Hematopoietic multipotent progenitor cell treated with erythropoietin and hydrocortisone succinate and interleukin-3 and kit ligand, for 4 days (in vitro differentiated cells): ENCODE measurements at regions not wholly inside any gene's neighbourhood (a gene's known extent, or its start where the extent isn't known, plus 50 kb on each side); places are given as distances from the start of the nearest gene placed in this dataset.

Source experiments
- DNase-seq: peaks from one replicate; pipeline ENCODE4 v3.0.0-alpha.2; 2015

DNA sequence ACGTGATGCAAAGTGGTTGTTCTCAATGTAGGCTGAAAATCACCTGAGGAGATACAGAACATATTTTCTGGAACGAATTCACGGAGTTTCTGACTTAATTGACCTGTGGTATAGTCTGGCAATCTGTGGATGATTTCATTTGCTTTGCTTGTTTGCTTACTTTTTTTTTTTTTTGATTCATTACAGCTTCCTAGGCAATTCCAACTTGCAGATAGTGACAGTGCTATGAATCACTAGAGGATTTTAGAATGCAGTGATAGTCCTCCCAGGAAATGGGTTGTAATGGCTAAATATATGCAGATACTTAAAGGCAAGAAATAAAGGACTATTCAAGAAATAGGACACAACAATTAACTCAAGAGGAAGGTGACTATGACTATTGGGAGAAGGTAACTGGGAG, 1378.1 kb upstream of the PRMT6 start:
- DNase-seq = no peak

DNA sequence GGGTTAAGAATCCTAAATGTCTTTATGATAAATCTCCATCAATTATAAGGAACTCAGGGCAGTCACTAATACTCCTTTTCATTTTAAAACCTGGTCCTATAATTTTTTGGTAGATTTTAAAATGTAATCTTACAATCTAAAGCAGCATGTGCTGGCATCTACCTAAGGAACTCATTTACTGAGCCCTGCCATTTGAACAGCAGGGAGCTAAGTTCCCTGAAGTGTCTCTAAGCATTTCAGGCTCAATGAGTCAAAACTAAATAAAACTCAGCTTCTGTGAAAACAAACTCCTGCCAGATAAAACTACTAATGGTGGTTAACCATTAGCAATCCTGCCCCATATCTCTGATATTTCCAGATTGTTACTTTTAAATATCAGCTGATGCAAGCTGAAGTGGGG, 1371.8 kb upstream of the PRMT6 start:
- no peak for DNase-seq

DNA sequence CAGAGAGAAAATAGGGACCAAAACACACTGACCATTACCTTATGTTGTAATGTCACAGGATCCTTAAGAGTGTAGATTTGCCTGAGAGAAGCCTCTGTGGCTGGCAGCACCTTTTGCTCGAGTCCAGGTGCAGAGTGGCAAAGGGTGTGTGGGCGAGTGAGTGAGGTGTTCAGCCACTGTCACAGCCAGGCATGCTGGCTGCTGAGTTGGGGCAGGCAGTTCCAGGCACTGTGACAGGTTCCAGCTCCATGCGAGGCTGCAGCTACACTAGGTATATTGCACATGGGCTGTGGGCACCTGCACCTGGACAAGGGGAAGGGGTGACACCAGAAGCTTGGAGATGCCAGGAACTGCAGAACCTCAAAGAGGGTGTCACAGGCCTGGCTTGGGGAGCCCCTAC, 1370.4 kb upstream of the PRMT6 start:
- DNase-seq = no peak

DNA sequence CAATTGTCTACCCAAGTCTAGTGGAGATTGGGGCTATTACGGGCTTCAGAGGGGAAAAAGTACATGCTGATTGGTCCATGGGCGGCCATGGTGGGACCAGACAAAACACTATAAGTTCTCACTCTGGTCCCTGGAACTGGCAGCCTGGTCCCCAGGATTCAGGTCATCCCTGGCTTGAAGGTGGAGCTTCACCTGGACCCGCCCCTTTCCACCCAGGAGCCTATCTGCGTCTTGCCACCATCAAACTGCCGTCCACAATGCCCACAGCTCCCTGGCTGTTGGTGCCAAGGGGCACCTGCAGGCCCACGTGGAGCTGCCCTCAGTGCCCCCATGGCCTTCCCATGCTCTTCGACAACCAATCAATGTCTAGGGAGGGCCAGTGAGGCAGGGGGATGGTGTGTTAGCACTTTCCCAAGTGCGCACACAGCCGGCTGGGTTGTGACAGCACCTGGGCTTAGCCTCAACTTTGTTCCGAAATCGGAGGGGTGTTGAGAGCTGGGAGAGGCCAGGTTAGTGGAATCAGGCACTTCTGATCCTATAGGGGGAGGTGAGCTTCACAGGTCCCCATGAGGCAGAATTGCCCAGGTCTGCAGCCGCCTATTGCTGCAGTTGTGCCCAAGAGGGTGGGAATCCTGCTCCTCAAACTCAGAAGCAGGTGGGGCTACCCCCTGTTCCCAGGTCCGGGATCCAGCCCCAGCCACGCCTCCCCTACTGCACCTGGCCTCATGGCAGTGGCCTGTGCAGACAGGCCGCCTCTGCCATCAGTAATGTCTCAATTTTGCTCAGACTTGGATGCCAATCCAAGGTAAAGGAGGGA, 1369.4 kb upstream of the PRMT6 start:
- no peak for DNase-seq

DNA sequence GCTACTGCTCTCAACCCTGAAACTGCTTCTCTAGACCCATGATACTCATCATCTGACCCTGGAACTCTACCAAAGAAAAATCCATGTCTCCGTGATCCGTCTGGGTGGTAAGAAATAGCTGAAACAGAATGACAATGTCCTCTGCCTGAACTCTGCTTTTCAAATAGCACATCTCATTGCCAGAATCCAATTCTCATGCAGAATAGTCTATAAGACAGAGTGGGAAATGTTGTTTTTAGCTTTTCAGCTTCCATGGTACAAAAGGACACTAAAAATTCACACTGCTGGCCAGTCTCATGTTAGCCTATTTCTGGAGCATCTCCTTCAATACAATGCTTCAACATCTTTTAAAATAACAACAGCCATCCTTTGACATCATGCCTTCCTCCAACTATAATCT, 1355.8 kb upstream of the PRMT6 start:
- no peak for DNase-seq

DNA sequence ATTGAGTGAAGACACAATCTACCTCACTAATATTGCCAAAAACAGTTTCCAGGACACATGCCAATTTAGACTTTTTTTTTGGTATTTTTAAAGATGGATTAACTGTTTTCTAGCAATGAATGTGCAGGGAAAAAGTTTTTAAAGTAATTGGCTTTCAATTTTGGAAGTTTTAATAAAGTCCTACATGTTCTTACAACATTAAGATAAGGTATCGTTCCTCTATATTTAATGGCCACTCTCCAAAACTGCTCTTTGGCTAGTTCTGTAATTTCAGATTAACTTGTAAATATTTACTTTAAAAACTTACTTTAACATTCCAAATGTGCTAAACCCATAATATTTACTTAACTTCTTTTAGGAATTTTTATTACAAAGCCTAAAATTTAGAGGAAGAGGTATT, 1332.2 kb upstream of the PRMT6 start:
- no peak for DNase-seq

DNA sequence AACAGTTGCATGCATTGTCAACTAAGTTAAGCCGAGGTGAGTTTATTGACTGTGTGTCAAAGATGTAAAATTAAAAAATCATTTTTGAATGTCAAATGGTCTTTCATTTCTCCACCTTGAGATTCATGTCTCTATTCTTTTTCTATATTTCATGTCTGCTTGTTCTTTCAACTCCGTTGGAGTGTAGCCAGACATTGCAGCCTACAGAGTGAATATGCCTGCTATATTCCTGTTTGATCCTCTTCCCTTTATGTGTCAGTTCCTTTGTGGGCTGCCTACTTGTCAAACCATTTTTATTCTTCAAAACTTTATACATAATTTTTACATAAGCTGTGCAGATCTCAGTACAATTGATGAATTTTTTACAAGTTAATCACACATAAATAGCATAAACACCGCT, 1325.8 kb upstream of the PRMT6 start:
- no peak for DNase-seq

DNA sequence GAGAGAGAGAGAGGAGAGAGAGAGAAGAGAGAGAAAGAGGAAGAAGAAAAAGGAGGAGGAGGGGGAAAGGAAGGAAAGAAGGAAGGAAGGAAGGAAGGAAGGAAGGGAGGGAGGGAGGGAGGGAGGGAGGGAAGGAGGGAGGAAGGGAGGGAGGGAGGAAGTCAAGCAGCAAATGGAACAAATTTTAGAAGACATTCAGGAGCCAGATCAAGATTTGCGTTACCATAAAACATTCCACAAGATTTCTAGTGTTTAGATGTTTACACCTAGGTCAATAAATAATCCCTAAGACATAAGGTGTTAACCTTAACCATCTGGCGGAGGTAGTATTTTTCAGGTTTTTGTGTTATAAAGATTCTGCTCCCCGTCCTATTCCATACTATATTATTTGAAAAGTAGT, 1320.1 kb upstream of the PRMT6 start:
- DNase-seq = no peak

DNA sequence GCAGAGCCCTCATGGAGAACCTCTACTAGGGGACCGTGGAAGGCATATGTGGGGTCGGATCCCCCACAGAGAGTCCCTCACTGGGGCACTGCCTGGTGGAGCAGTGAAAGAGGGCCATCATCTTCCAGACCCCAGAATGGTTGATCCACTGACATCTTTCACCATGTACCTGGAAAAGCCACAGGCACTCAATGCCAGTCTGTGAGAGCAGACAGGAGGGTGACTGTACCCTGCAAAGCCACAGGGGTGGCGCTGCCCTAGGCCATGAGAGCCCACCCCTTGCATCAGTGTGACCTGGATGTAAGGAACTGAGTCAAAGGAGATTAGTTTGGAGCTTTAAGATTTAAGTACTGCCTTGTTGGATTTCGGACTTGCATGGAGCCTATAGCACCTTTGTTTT, 1276.7 kb upstream of the PRMT6 start:
- DNase-seq = no peak

DNA sequence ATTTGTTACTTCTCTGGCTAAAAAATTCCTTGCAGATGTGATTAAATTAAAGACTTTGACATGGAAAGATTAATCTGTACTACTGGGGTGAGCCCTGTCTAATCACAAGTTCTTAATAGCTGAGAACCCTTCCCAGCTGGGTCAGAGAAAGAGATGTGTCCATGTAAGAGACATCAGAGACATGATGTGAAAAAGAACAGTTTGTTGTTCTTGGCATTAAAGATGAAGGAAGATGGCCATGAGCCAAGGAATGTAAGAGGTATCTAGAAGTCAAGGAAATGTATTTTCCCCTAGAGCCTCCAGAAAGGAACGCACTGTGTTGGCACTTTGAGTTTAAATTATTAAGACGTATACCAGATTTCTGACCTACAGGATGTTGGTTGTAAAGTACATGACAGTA, 1271.5 kb upstream of the PRMT6 start:
- DNase-seq = no peak

DNA sequence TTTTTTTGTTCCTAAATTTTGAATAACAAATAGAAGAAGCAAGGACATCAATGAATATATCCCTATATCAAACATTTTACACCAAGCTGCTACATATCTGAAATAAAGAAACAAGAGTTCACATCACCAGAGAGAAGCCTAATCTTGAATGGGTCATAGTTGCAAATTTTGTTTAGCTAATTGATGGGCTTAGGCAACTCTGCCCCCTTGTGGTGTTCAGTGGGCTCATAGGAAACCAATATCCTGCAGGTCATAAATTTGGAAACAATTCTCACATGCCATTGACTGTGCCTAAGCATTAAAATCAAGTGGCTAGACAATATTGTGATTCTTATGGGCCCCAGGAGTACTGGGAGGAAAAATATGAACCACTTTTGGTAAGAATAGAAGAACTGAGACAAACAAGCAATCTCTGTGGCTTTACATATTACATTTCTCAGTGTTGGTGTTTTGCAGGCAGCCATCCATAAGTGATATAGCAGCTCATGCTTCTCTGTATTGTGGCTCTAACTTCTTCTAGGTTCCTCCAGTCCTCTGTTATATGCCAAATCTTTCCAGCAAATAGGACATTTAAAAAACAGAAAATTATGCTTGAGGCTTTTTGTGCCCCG, 1262.8 kb upstream of the PRMT6 start:
- DNase-seq = peak; percentile 69

DNA sequence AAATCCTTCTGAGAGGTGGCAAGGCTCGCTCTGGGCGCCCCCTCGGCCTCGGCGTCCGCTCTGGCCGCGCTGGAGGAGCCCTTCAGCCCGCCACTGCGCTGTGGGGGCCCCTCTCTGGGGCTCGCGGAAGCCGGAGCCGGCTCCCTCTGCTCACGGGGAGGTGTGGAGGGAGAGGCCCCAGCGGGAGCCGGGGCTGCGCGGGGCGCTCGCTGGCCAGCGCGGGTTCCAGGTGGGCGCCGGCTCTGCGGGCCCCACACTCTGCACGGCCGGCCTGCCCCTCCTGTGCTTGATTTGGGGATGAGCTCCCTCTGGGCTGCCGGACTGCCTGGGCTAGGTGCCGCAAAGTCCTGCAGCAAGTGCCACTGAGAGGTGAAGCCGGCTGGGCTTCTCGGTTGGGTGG, 1260.7 kb upstream of the PRMT6 start:
- DNase-seq = no peak

DNA sequence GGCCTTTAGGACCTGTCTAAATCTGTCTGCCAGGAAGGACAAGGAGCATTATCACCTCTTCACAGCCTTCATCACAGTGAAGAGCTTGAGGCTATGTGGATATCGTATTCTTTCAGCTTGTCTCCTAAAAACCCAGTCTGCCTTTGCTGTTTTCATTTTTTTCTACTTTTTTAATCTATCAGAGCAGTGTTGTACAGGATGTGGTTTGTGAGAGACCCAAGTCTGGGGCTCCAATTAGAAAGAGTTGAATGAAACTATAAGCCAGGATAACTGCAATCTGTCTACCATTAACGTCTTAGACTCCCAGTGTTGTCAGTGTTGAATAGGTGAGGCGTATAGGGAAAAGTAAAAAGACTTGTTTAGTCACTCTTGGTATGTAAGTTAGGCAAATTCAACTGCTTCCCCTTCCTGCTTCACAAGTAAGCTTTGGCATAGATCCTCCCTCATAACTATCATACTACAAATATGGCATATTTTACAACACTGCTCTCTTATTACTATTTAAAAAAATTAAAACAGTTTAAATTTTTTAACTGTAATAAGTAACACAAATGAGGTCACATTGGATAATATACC, 1225.8 kb upstream of the PRMT6 start:
- DNase-seq = peak; percentile 57

DNA sequence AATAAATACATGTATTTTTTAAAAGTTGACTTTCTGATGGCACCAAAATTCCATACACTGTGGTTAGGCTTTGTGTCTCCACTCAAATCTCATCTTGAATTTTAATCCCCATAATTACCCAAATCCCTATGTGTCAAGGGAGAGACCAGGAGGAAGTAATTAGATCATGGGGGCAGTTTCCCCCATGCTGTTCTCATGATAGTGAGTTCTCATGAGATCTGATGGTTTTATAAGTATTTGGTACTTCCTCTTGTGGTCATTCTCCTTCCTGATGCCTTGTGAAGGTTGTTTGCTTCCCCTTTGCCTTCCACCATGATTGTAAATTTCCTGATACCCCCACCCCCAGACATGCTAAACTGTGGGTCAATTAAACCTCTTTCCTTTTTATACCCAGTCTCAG, 1218.4 kb upstream of the PRMT6 start:
- peak; percentile 2 for DNase-seq

DNA sequence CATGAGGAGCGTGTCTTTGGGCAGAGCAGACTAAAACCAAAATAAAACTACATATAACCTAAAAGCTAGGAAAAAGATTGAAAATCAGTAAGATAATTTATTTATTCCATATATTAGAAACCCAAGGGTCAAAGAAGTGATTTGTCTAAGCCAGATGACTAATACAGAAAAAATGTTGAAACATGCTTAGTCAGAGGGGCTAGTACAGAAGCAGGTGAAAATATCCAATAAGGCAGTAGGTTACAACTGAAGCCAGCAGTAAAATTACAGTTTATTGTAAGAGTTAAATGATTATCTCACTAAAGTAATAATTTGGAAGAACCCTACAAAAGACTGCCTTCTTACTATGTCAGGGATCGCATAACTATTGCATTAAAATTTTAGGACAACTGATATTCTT, 1190.9 kb upstream of the PRMT6 start:
- DNase-seq = no peak

DNA sequence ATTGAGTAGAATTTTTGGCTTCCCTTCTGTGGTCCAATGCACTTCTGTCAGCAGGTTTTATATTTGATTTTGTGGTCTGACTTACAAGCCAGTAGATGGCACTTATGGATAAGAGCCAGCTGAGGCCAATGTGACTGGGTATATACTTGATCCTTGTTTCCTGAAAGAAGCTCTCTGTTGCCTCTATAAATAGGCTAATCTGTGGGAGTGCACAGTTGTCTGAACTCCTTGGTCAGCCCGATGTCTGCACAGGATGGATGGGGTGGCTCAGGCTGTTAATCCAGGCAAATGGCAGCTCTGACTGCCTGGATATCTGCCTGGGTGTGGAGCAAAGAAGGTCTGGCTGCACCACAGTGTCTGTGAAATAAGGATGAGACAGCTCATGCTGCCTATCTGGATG, 1183.7 kb upstream of the PRMT6 start:
- no peak for DNase-seq

DNA sequence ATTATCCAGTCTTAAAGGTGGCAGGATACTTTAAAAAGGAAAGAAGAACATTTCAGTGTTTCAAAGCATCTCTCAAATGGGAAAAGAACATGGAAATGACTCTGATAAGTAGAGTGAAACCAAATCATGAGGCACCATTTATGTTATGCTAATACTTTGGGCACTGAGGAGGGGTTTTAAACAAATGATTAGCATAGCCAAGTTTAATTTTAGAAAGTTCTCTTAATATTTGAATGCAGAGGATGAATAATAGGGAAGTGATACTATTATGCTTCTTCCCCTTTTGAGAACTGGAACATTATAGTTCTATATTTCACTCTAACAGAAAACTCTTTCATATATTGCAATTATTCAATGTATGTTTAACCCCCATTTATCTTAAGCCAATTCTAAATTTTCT, 1181.9 kb upstream of the PRMT6 start:
- no peak for DNase-seq

DNA sequence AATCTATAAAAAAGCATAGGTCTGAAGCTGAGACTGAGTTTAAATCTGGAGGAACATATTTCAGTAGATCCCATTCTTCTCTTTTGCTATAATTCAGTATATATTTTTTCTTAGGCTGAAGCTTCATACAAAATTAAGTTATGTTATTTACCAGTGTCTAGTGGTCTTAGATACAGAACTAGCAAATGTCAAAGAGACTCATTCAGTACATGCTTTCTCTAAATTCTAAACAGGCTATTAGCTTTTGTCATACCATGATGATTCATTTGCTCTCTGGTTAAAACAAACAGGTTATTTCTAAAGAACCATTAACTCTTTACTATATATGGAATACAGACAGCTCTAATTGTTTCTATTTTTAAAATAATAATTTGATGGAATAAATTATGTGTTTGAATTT, 1170.2 kb upstream of the PRMT6 start:
- no peak for DNase-seq

DNA sequence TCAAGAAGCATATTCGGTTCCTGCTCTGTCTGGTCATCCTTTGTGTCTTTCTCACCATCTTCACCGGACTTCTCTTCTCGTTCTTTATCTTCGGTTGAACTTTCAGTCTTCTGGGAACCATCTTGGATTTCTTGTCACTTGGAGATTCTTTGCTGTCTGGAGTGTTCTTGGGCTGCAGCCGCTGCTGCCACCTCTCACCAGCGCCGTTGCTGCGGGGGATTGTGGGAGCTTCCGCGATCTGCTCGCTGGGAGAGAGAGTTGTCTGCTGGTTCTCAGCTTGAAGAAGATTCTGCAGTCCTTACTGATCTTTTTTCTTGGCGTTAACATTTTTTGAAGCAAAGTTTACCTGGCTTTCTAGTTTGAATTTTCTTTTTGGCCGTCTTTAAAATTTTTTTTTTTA, 1165.2 kb upstream of the PRMT6 start:
- no peak for DNase-seq

DNA sequence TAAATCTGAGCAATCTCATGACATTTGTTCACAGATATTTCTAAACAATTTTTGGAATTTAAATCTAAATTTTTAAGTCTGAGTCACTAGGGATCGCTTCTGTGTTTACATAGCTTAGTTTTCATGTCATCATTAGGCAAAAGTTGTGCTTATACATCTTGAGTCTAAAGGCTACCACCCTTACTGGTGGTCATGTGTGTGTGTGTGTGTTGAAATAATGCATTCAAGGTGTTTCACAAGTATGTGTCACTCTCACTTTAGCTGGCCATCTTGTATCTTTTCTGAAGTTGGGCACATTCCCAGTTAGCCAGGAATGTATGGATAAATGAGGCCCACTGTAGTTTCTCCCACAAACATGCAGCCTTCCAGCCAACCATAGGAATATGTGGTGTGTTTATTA, 1162.5 kb upstream of the PRMT6 start:
- DNase-seq = no peak

DNA sequence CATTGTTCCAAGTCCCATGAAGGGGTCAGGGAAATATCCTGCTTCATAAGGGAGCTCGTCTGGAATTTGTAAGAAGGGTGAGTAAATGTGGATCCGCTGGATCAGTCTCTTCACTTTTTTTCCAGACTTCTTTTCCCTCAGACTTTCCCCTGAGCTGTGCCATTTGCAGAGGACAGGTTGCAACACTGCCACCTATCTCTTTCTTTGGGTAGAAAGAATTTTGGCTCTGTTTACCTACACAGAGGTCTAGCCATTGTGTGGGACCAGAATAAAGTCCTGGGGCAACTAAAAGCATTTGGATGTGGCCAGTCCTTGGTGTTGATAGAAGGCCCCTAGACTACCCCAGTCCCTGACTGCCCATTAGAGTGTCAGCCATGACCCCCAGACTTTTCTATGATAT, 1146.7 kb upstream of the PRMT6 start:
- no peak for DNase-seq

DNA sequence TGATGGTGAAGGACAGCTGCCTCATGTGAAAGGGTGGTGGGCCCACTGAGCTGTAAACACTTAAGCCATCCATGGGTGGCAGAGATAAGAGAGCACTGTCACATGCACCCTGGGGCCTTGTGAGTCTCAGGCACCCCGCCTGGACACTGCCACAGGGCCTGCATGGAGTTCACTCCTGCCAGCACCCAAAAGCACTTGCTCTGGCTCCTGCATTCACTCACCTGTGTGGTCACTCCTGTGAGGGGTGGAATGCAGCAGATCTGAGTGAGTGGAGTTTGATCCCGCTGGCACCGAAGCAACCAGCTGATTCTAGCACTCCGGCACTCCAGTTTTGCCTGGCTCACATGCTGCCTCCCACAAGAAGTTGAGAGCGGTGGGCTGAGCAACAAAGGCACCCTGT, 1142.1 kb upstream of the PRMT6 start:
- no peak for DNase-seq

DNA sequence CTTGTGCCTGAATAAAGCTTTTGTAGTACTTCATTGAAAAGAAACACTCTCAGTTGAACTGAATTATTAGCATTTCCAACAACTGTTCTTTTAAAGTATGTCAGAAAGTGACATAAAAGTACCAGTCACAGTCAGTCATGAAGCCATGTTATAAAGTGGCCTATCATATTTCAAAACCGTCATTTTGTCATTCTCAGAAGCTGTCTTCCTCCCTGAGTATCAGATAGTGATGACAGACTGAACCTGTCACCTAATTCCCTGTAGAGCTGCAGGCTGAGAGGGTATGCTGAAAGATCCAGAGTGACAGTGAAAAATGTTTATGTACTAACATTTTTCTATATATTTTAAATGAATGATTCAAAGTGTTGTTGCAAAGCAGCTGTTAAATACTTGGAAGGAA, 1121.7 kb upstream of the PRMT6 start:
- no peak for DNase-seq

DNA sequence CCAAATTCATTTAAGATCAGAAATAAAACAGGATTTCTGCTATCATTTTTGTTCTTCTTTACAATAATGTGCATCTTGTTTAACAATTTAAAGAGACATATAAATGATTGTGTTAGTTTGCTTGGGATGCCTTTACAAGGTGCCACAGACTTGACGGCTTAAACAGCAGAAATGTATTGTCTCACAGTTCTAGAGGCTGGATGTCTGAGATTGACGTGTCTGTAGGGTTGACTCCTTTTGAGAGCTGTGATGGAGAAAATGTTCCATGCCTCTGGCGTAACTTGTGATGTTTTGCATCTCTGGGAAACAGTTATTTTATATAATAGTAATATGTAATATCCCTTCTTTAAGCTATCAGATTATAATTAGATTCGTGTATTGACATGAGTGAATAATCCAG, 1091.6 kb upstream of the PRMT6 start:
- no peak for DNase-seq

DNA sequence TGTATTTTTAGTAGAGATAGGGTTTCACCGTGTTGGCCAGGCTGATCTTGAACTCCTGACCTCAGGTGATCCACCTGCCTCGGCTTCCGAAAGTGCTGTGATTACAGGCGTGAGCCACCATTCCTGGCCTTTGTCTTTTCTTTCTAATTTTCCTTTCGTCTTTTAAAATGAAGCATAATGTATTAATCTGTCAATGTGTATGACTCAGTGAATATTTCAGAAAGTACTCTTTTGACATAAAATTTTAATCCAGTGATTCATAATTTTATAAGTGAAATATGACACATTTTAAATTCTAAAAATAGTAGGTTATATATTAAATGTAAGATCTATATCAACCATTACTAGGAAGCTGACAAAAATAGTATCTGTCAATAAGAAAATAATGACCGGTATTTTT, 1059.0 kb upstream of the PRMT6 start:
- no peak for DNase-seq
